Transverse colon (tissue), 4 donors: ENCODE measurements at regions not wholly inside any gene's neighbourhood (a gene's known extent, or its start where the extent isn't known, plus 50 kb on each side); places are given as distances from the start of the nearest gene placed in this dataset.

ENCODE experiments used
- DNase-seq: peaks from one replicate; pipeline ENCODE4 v3.0.0-alpha.2; 2019
- H3K27ac ChIP-seq, 4 donors: fragments of 200-600 bp; sonication (generic); 2 replicates each; pipeline ENCODE4 v1.5.1; 2016 to 2018; ENCODE audit warnings: inconsistent platforms in 4 of 4
- H3K27me3 ChIP-seq: fragments of 200-600 bp; sonication (generic); 2 replicates; pipeline ENCODE4 v1.5.1; 2017; ENCODE audit warnings: inconsistent platforms
- H3K36me3 ChIP-seq, 4 donors: fragments of 200-600 bp; sonication (generic); 2 replicates each; pipeline ENCODE4 v1.5.1; 2017 to 2019; ENCODE audit warnings: inconsistent platforms in 4 of 4
- H3K4me1 ChIP-seq, 4 donors: fragments of 200-600 bp; sonication (generic); 2 replicates each; pipeline ENCODE4 v1.5.1; 2017 to 2020; ENCODE audit warnings: inconsistent platforms in 4 of 4
- H3K4me3 ChIP-seq, 4 donors: fragments of 200-600 bp; sonication (generic); 1 replicate in 1 of 4; 2 replicates in 3 of 4; pipeline versions ENCODE4 v1.5.1 to v1.6.1; 2017 to 2019; ENCODE audit warnings: inconsistent platforms in 4 of 4
- H3K9me3 ChIP-seq, 2 donors: fragments of 200-600 bp; sonication (generic); 2 replicates each; pipeline ENCODE4 v1.5.1; 2017 to 2019; ENCODE audit warnings: inconsistent platforms in 2 of 2
- EP300 ChIP-seq: sonication (generic); formaldehyde crosslinking; IDR thresholded peaks from one replicate; pipeline ENCODE4 v1.6.1; 2017; ENCODE audit warnings: antibody characterized with exemption, low read depth
- POLR2A ChIP-seq: fragments of 450-650 bp; IDR thresholded peaks from one replicate; pipeline ENCODE4 v1.6.1; 2016; ENCODE audit warnings: antibody characterized with exemption, mild to moderate bottlenecking, moderate library complexity
- POLR2AphosphoS5 ChIP-seq, 3 donors: sonication (generic); formaldehyde crosslinking; IDR thresholded peaks; one replicate each; pipeline ENCODE4 v1.6.1; 2016; ENCODE audit warnings: antibody characterized with exemption in 3 of 3
- WGBS, 2 donors: methylation state at CpG; one replicate each; pipeline ENCODE4 v1.1.5; 2018; ENCODE audit warnings: low coverage in 1 of 2; 5-methylcytosine and 5-hydroxymethylcytosine counted together
- in situ Hi-C, 4 donors: fragments of 200-750 bp; cut with MboI; loops; one replicate each; pipeline versions ENCODE4 v1.15.0 to v1.15.1; 2017; ENCODE audit warnings: low sequenced_read_pairs in 3 of 4, low pct_ligation_motif_present in 1 of 4, low pct_unique_long_range_greater_than_20kb in 1 of 4
- intact Hi-C: fragments of 100-400 bp; cut with DNase I; formaldehyde crosslinking; loops from one replicate; pipeline ENCODE4 v1.15.1; 2023; ENCODE audit warnings: low total_unique reads
- TF ChIP-seq, protein P1 (sequence below), 5 experiments: fragments of 200-600 bp in 3 of 5; fragments of 450-650 bp in 2 of 5; sonication (generic) in 3 of 5; IDR thresholded peaks; 1 replicate in 2 of 5; 2 replicates in 3 of 5; pipeline ENCODE4 v1.5.1; 2016 to 2017; ENCODE audit warnings: antibody characterized with exemption in 5 of 5, inconsistent platforms in 3 of 5, mild to moderate bottlenecking in 2 of 5, moderate library complexity in 1 of 5

DNA sequence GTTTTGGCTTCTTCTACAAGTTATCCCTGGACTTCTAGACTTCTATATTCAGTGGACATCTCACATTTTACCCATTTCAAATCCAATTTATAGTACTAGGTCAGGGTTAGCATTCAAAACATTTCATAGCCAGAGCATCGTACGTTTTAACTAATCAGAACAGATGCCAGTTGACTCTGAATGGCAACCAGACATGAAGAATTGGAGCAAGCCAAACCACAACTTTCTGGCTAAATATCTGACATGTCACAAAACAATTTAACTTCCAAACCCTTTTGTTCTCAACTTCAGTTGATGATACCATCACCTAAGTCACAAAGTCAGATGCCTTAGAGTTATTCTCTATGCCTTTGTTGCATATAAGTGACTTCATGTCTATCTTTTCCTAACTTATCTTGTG lies 1105.7 kb downstream of the XPNPEP1 start:
- no peak for DNase-seq
- Histone ChIP-seq H3K27me3 (no peaks in the 10 kb centered on the region), H3K4me3 (no peak overlapping the region), H3K27ac (no peak overlapping the region), H3K4me1 (no peaks in the 10 kb centered on the region), H3K36me3 (no peaks in the 10 kb centered on the region), H3K9me3 (no peaks in the 10 kb centered on the region)
- TF ChIP-seq, protein P1, sequence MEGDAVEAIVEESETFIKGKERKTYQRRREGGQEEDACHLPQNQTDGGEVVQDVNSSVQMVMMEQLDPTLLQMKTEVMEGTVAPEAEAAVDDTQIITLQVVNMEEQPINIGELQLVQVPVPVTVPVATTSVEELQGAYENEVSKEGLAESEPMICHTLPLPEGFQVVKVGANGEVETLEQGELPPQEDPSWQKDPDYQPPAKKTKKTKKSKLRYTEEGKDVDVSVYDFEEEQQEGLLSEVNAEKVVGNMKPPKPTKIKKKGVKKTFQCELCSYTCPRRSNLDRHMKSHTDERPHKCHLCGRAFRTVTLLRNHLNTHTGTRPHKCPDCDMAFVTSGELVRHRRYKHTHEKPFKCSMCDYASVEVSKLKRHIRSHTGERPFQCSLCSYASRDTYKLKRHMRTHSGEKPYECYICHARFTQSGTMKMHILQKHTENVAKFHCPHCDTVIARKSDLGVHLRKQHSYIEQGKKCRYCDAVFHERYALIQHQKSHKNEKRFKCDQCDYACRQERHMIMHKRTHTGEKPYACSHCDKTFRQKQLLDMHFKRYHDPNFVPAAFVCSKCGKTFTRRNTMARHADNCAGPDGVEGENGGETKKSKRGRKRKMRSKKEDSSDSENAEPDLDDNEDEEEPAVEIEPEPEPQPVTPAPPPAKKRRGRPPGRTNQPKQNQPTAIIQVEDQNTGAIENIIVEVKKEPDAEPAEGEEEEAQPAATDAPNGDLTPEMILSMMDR (IDR thresholded peaks at IDR 0.05) = no peak
- no peak for TF ChIP-seq EP300
- no peak for TF ChIP-seq POLR2A
- no peak for TF ChIP-seq POLR2AphosphoS5 (IDR thresholded peaks at IDR 0.05)
- in situ Hi-C loops (no loop called here), intact Hi-C loops (no loop called here)
- WGBS, 2 donors = 69 to 70% methylated on average over 2 of the region's 2 CpGs

- TF ChIP-seq POLR2AphosphoS5 (IDR thresholded peaks at IDR 0.05) (no peak), POLR2A (no peak), EP300 (no peak)
- TF ChIP-seq, protein P1 (IDR thresholded peaks at IDR 0.05) = no peak
- Histone ChIP-seq H3K9me3 (no peaks in the 10 kb centered on the region), H3K27ac (no peak overlapping the region), H3K36me3 (no peaks in the 10 kb centered on the region), H3K4me1 (no peaks in the 10 kb centered on the region), H3K4me3 (no peak overlapping the region), H3K27me3 (no peaks in the 10 kb centered on the region)
- in situ Hi-C loops (no loop called here), intact Hi-C loops (no loop called here)
- DNase-seq = no peak
- 55 to 86% methylated on average over 3 of the region's 3 CpGs for WGBS, 2 donors
These were observed 1106.2 kb downstream of the XPNPEP1 start for GRCh38 chr10:108817135-108817534.

DNA sequence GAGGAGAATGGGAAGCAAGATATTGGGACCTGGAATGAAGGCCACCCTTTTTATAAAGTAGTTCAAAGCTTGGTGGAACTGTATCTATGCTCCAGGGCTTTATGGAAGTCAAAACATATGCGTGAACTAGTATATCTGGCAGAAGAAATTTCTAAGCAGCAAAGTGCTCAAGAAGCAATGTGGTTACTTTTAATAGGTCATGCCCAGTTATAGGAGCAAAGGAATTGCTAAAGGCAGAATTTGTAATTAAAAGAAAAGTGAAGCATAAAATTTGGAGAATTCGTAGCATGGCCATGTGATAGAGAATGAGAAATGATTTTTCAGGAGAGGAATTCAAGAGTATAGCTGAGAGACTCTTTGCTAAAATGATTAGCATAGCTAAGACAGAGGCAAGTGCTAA lies 1110.4 kb downstream of the XPNPEP1 start:
- no peak overlapping the region for H3K27ac ChIP-seq
- H3K27me3 ChIP-seq = no peaks in the 10 kb centered on the region
- 87 to 88% methylated on average over 2 of the region's 2 CpGs for WGBS, 2 donors
- no peaks in the 10 kb centered on the region for H3K36me3 ChIP-seq
- in situ Hi-C loops (no loop called here), intact Hi-C loops (no loop called here)
- no peak for DNase-seq
- H3K9me3 ChIP-seq = no peaks in the 10 kb centered on the region
- no peaks in the 10 kb centered on the region for H3K4me1 ChIP-seq
- H3K4me3 ChIP-seq = no peak overlapping the region
- TF ChIP-seq POLR2A = no peak
- no peak for TF ChIP-seq POLR2AphosphoS5 (IDR thresholded peaks at IDR 0.05)
- TF ChIP-seq, protein P1 (IDR thresholded peaks at IDR 0.05) = no peak
- TF ChIP-seq EP300 = no peak

GRCh38 chr10:108812296-108812695 lies 1111.0 kb downstream of the XPNPEP1 start:
- intact Hi-C loops (no loop called here), in situ Hi-C loops (no loop called here)
- Histone ChIP-seq H3K36me3 (no peaks in the 10 kb centered on the region), H3K27ac (no peak overlapping the region), H3K4me1 (no peaks in the 10 kb centered on the region), H3K27me3 (no peaks in the 10 kb centered on the region), H3K4me3 (no peak overlapping the region), H3K9me3 (no peaks in the 10 kb centered on the region)
- 73 to 79% methylated on average over 1 of the region's 1 CpG for WGBS, 2 donors
- DNase-seq = no peak
- TF ChIP-seq EP300 (no peak), POLR2AphosphoS5 (IDR thresholded peaks at IDR 0.05) (no peak), POLR2A (no peak)
- TF ChIP-seq, protein P1 (IDR thresholded peaks at IDR 0.05) = no peak
